Fibroblast of skin of scalp (primary cell): ENCODE measurements at regions not wholly inside any gene's neighbourhood (a gene's known extent, or its start where the extent isn't known, plus 50 kb on each side); places are given as distances from the start of the nearest gene placed in this dataset.
"Not testable (repeated sequence)": the region's sequence is repeated elsewhere in the genome, so short reads cannot be mapped to it uniquely, and the experiment has no call there.

Experiments
- DNase-seq: peaks from one replicate; pipeline ENCODE4 v3.0.0-alpha.2; 2013

- no peak for DNase-seq
These were observed 51.8 kb upstream of the PMAIP1 start for GRCh38 chr18:59848002-59848401.

- DNase-seq = not testable (repeated sequence)
These were observed 52.3 kb upstream of the PMAIP1 start for GRCh38 chr18:59847491-59847846.

GRCh38 chr18:59846814-59847490 is 52.8 kb upstream of the PMAIP1 start:
- DNase-seq = peak; percentile 22

- DNase-seq = no peak
These were observed 56.8 kb upstream of the PMAIP1 start for GRCh38 chr18:59842947-59843346.

- DNase-seq = no peak
These were observed 59.7 kb upstream of the PMAIP1 start for GRCh38 chr18:59839931-59840685.

GRCh38 chr18:59839246-59839645 is 60.5 kb upstream of the PMAIP1 start:
- DNase-seq = no peak

- peak; percentile 73 for DNase-seq
These were observed 62.2 kb upstream of the PMAIP1 start for GRCh38 chr18:59837586-59837985.

- DNase-seq = no peak
These were observed 64.0 kb upstream of the PMAIP1 start for GRCh38 chr18:59835605-59836379.

- no peak for DNase-seq
These were observed 65.5 kb upstream of the PMAIP1 start for GRCh38 chr18:59834267-59834666.

GRCh38 chr18:59833785-59834184 is 66.0 kb upstream of the PMAIP1 start:
- no peak for DNase-seq

GRCh38 chr18:59823596-59824195 is 76.1 kb upstream of the PMAIP1 start:
- DNase-seq = peak; percentile 86

GRCh38 chr18:59822612-59823550 is 76.9 kb upstream of the PMAIP1 start:
- peak; percentile 21 for DNase-seq

- peak; percentile 69 for DNase-seq
These were observed 77.8 kb upstream of the PMAIP1 start for GRCh38 chr18:59821983-59822382.

GRCh38 chr18:59820663-59821062 is 79.1 kb upstream of the PMAIP1 start:
- DNase-seq = peak; percentile 84

GRCh38 chr18:59818769-59819168 is 81.0 kb upstream of the PMAIP1 start:
- DNase-seq = no peak

GRCh38 chr18:59814891-59815290 is 84.9 kb upstream of the PMAIP1 start:
- peak; percentile 93 for DNase-seq

GRCh38 chr18:59813942-59814341 is 85.9 kb upstream of the PMAIP1 start:
- DNase-seq = peak; percentile 27

GRCh38 chr18:59810735-59811520 is 88.9 kb upstream of the PMAIP1 start:
- DNase-seq = no peak

GRCh38 chr18:59810183-59810582 is 89.6 kb upstream of the PMAIP1 start:
- DNase-seq = no peak

GRCh38 chr18:59802031-59802430 is 97.8 kb upstream of the PMAIP1 start:
- no peak for DNase-seq

GRCh38 chr18:59801576-59801975 is 98.2 kb upstream of the PMAIP1 start:
- DNase-seq = no peak
